Suprapubic skin (tissue), 4 donors: ENCODE measurements at regions not wholly inside any gene's neighbourhood (a gene's known extent, or its start where the extent isn't known, plus 50 kb on each side); places are given as distances from the start of the nearest gene placed in this dataset.

Experiments
- DNase-seq, 2 donors: peaks; one replicate each; pipeline ENCODE4 v3.0.0-alpha.2; 2019; ENCODE audit warnings: low spot score in 2 of 2
- H3K27ac ChIP-seq: fragments of 200-600 bp; sonication (generic); one replicate; pipeline ENCODE4 v1.5.1; 2019
- H3K27me3 ChIP-seq: fragments of 200-600 bp; sonication (generic); one replicate; pipeline ENCODE4 v1.5.1; 2019
- H3K36me3 ChIP-seq: fragments of 200-600 bp; sonication (generic); one replicate; pipeline ENCODE4 v1.5.1; 2019
- H3K4me1 ChIP-seq: fragments of 200-600 bp; sonication (generic); one replicate; pipeline ENCODE4 v1.5.1; 2019
- H3K4me3 ChIP-seq: fragments of 200-600 bp; sonication (generic); one replicate; pipeline ENCODE4 v1.5.1; 2019; ENCODE audit warnings: mild to moderate bottlenecking
- H3K9me3 ChIP-seq: fragments of 200-600 bp; sonication (generic); one replicate; pipeline ENCODE4 v1.5.1; 2019
- CTCF ChIP-seq, 2 donors: fragments of 200-600 bp in 1 of 2; fragments of 450-650 bp in 1 of 2; sonication (generic) in 1 of 2; IDR thresholded peaks; one replicate each; pipeline ENCODE4 v1.5.1; 2016 to 2019; ENCODE audit warnings: antibody characterized with exemption in 2 of 2, mild to moderate bottlenecking in 1 of 2, moderate library complexity in 1 of 2
- EP300 ChIP-seq: sonication (generic); formaldehyde crosslinking; IDR thresholded peaks from one replicate; pipeline ENCODE4 v1.6.1; 2017; ENCODE audit warnings: antibody characterized with exemption
- POLR2A ChIP-seq, 2 donors: fragments of 450-650 bp; IDR thresholded peaks; one replicate each; pipeline ENCODE4 v1.6.1; 2017; ENCODE audit warnings: antibody characterized with exemption in 2 of 2, mild to moderate bottlenecking in 2 of 2, moderate library complexity in 2 of 2
- POLR2AphosphoS5 ChIP-seq, 3 donors: sonication (generic); formaldehyde crosslinking; IDR thresholded peaks; one replicate each; pipeline ENCODE4 v1.6.1; 2017; ENCODE audit warnings: antibody characterized with exemption in 3 of 3
- WGBS: methylation state at CpG from one replicate; pipeline ENCODE4 v1.1.5; 2018; 5-methylcytosine and 5-hydroxymethylcytosine counted together

DNA sequence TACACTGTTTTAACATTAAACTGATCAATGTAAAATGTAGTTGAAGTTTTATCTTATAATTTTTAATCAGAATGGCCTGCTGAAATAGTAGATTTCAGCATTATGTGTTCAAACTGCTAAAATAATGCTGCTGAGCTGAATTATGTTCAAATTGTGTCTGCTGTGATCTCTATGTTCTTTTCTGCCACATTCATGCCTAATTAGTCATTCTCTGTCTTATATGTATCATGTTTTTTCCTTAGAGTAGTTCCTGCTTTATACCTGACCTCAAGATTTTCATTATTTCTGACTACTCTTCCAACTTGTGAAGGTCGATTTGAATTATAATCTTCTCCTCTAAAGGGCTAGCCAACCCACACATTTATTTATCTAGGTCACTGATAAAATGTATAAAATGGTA lies 476.7 kb upstream of the EPHA7 start:
- no peak for DNase-seq
- Histone ChIP-seq H3K9me3 (no peaks in the 10 kb centered on the region), H3K36me3 (no peaks in the 10 kb centered on the region), H3K27ac (no peak overlapping the region), H3K27me3 (no peaks in the 10 kb centered on the region), H3K4me3 (no peak overlapping the region), H3K4me1 (no peaks in the 10 kb centered on the region)
- TF ChIP-seq POLR2A (IDR thresholded peaks at IDR 0.05) (no peak), EP300 (no peak), POLR2AphosphoS5 (IDR thresholded peaks at IDR 0.05) (no peak), CTCF (IDR thresholded peaks at IDR 0.05) (no peak)
- WGBS = 79% methylated on average over 1 of the region's 1 CpG

DNA sequence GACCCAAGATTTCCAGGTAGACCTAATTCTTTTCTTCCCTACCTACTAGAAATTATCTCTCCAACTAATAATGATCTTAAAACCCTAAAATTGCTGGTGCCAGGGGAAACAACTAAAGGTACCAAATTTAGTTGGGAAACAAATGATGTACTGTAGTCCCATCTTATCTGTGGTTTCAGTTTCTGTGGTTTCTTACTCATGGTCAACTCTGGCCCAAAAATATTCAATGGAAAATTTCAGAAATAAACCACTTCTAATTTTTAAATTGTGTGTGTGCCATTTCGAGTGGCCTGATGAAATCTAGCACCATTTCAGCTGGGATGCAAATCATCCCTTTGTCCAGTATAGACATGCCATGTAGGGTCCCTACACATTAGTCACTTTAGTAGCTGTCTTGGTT lies 475.2 kb upstream of the EPHA7 start:
- no peaks in the 10 kb centered on the region for H3K27me3 ChIP-seq
- no peak overlapping the region for H3K4me3 ChIP-seq
- 63% methylated on average over 1 of the region's 1 CpG for WGBS
- no peaks in the 10 kb centered on the region for H3K9me3 ChIP-seq
- DNase-seq = no peak
- TF ChIP-seq POLR2AphosphoS5 (IDR thresholded peaks at IDR 0.05) (no peak), EP300 (no peak), POLR2A (IDR thresholded peaks at IDR 0.05) (no peak), CTCF (IDR thresholded peaks at IDR 0.05) (no peak)
- no peaks in the 10 kb centered on the region for H3K4me1 ChIP-seq
- no peaks in the 10 kb centered on the region for H3K36me3 ChIP-seq
- H3K27ac ChIP-seq = no peak overlapping the region

DNA sequence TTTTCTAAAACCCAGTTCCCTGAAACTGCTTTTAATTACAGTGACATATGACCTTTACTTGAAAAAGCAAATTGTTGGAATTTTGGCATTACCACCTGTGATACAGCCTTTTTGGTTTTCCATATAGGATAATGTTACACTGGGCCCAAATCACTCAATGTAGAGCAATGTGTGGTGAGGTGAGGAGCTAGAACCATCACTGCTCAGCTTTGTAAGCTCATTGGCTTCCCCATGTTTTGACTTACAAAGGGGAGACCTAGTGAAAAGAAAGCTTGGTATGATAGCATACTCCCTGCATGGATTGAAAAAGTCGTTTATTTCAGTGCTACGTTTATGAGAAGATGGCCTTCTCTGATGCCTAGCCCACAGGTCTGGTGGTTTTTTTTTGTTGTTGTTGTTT lies 470.4 kb upstream of the EPHA7 start:
- DNase-seq = no peak
- Histone ChIP-seq H3K27me3 (no peaks in the 10 kb centered on the region), H3K4me3 (no peak overlapping the region), H3K9me3 (no peaks in the 10 kb centered on the region), H3K4me1 (no peaks in the 10 kb centered on the region), H3K27ac (no peak overlapping the region), H3K36me3 (no peaks in the 10 kb centered on the region)
- 86% methylated on average over 2 of the region's 2 CpGs for WGBS
- TF ChIP-seq POLR2AphosphoS5 (IDR thresholded peaks at IDR 0.05) = no peak
- no peak for TF ChIP-seq POLR2A (IDR thresholded peaks at IDR 0.05)
- TF ChIP-seq CTCF (IDR thresholded peaks at IDR 0.05) = no peak
- TF ChIP-seq EP300 = no peak

DNA sequence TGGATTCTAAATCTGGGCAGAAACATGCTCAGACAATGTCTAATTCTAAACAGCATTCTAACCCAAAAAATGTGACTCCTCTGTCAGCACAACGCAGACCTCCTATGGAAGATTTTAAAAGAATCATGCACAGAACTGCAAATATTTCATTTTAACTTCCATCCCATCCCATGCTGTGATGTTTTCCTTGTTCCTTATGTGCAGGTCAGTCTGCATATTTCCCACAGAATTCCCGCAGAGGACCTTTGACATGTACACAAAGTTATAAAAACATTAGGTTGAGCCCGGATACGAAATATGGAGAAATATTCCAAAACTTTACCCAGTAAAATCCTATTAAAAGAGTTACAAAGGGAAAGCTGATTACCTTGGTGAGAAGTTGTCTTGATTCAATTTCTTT lies 467.1 kb upstream of the EPHA7 start:
- H3K27me3 ChIP-seq = no peaks in the 10 kb centered on the region
- DNase-seq = no peak
- no peaks in the 10 kb centered on the region for H3K4me1 ChIP-seq
- H3K9me3 ChIP-seq = no peaks in the 10 kb centered on the region
- no peaks in the 10 kb centered on the region for H3K36me3 ChIP-seq
- TF ChIP-seq EP300 (no peak), POLR2A (IDR thresholded peaks at IDR 0.05) (no peak), CTCF (IDR thresholded peaks at IDR 0.05) (no peak), POLR2AphosphoS5 (IDR thresholded peaks at IDR 0.05) (no peak)
- no peak overlapping the region for H3K27ac ChIP-seq
- WGBS = 84% methylated on average over 4 of the region's 4 CpGs
- no peak overlapping the region for H3K4me3 ChIP-seq

GRCh38 chr6:93859971-93860370 lies 440.6 kb upstream of the EPHA7 start:
- Histone ChIP-seq H3K36me3 (no peaks in the 10 kb centered on the region), H3K4me3 (no peak overlapping the region), H3K27ac (no peak overlapping the region), H3K4me1 (no peaks in the 10 kb centered on the region), H3K9me3 (peaks cover 4% of the 10 kb centered on the region), H3K27me3 (no peaks in the 10 kb centered on the region)
- WGBS = 64% methylated on average over 3 of the region's 3 CpGs
- no peak for DNase-seq
- no peak for TF ChIP-seq EP300
- no peak for TF ChIP-seq POLR2A (IDR thresholded peaks at IDR 0.05)
- no peak for TF ChIP-seq CTCF (IDR thresholded peaks at IDR 0.05)
- no peak for TF ChIP-seq POLR2AphosphoS5 (IDR thresholded peaks at IDR 0.05)
